NCI-H2196 treated with DMSO at 0.1 percent for 48 hours (cell line): ENCODE measurements at regions not wholly inside any gene's neighbourhood (a gene's known extent, or its start where the extent isn't known, plus 50 kb on each side); places are given as distances from the start of the nearest gene placed in this dataset.
"Not testable (repeated sequence)": the region's sequence is repeated elsewhere in the genome, so short reads cannot be mapped to it uniquely, and the experiment has no call there.

Experiments
- DNase-seq: peaks from one replicate; lab custom pipeline; 2025; ENCODE audit not compliant: unreplicated experiment; lab: John Stamatoyannopoulos, UW

- DNase-seq: not testable (repeated sequence)
Observed at GRCh38 chrX:42157923-42158322, 234.6 kb upstream of the CASK start.

GRCh38 chrX:42151808-42152207, 228.5 kb upstream of the CASK start:
- no peak for DNase-seq

GRCh38 chrX:42149765-42150164, 226.4 kb upstream of the CASK start:
- no peak for DNase-seq

- no peak for DNase-seq
Observed at GRCh38 chrX:42149281-42149680, 225.9 kb upstream of the CASK start.

GRCh38 chrX:42143866-42144592, 220.7 kb upstream of the CASK start:
- DNase-seq: no peak

- DNase-seq: no peak
Observed at GRCh38 chrX:42140320-42140719, 217.0 kb upstream of the CASK start.

GRCh38 chrX:42135583-42136228, 212.4 kb upstream of the CASK start:
- DNase-seq: no peak

- DNase-seq: no peak
Observed at GRCh38 chrX:42131856-42132255, 208.5 kb upstream of the CASK start.

- no peak for DNase-seq
Observed at GRCh38 chrX:42129022-42129940, 205.9 kb upstream of the CASK start.

- no peak for DNase-seq
Observed at GRCh38 chrX:42128587-42128986, 205.2 kb upstream of the CASK start.

- no peak for DNase-seq
Observed at GRCh38 chrX:42128020-42128419, 204.7 kb upstream of the CASK start.

GRCh38 chrX:42127563-42127962, 204.2 kb upstream of the CASK start:
- no peak for DNase-seq

GRCh38 chrX:42123369-42123768, 200.0 kb upstream of the CASK start:
- no peak for DNase-seq

GRCh38 chrX:42119076-42119475, 195.7 kb upstream of the CASK start:
- DNase-seq: peak; percentile 15

- DNase-seq: no peak
Observed at GRCh38 chrX:42117318-42117717, 194.0 kb upstream of the CASK start.

- no peak for DNase-seq
Observed at GRCh38 chrX:42109428-42109827, 186.1 kb upstream of the CASK start.

- no peak for DNase-seq
Observed at GRCh38 chrX:42107495-42108488, 184.4 kb upstream of the CASK start.

- no peak for DNase-seq
Observed at GRCh38 chrX:42106556-42106955, 183.2 kb upstream of the CASK start.

GRCh38 chrX:42102586-42103282, 179.4 kb upstream of the CASK start:
- no peak for DNase-seq

- DNase-seq: no peak
Observed at GRCh38 chrX:42098900-42099299, 175.5 kb upstream of the CASK start.
